Type B pancreatic cell (in vitro differentiated cells): ENCODE measurements at regions not wholly inside any gene's neighbourhood (a gene's known extent, or its start where the extent isn't known, plus 50 kb on each side); places are given as distances from the start of the nearest gene placed in this dataset.
"Not testable (repeated sequence)": the region's sequence is repeated elsewhere in the genome, so short reads cannot be mapped to it uniquely, and the experiment has no call there.

ENCODE experiments used
- DNase-seq: peaks from one replicate; pipeline ENCODE4 v3.0.0; 2021; ENCODE audit warnings: mixed read lengths; ENCODE audit not compliant: unreplicated experiment; ENCODE audit errors: extremely low spot score
- H3K27ac Mint-ChIP-seq: 2 replicates; pipeline ENCODE4 v1.8.0; 2021; ENCODE audit warnings: mild to moderate bottlenecking, mixed read lengths
- H3K27me3 Mint-ChIP-seq: 2 replicates; pipeline ENCODE4 v1.8.0; 2021; ENCODE audit warnings: mixed read lengths
- H3K36me3 Mint-ChIP-seq: 2 replicates; pipeline ENCODE4 v1.8.0; 2021; ENCODE audit warnings: mixed read lengths
- H3K4me1 Mint-ChIP-seq: one replicate; pipeline ENCODE4 v1.8.0; 2021; ENCODE audit warnings: mixed read lengths; ENCODE audit not compliant: unreplicated experiment
- H3K4me3 Mint-ChIP-seq: 2 replicates; pipeline ENCODE4 v1.8.0; 2021; ENCODE audit warnings: mild to moderate bottlenecking, mixed read lengths
- H3K9me3 Mint-ChIP-seq: 2 replicates; pipeline ENCODE4 v1.8.0; 2021; ENCODE audit warnings: mixed read lengths
- TF ChIP-seq, protein P1 (sequence below): fragments of 200-600 bp; sonication (generic); conservative IDR thresholded peaks from 2 replicates; pipeline ENCODE4 v1.5.0; 2021; ENCODE audit warnings: antibody characterized with exemption, mild to moderate bottlenecking

DNA sequence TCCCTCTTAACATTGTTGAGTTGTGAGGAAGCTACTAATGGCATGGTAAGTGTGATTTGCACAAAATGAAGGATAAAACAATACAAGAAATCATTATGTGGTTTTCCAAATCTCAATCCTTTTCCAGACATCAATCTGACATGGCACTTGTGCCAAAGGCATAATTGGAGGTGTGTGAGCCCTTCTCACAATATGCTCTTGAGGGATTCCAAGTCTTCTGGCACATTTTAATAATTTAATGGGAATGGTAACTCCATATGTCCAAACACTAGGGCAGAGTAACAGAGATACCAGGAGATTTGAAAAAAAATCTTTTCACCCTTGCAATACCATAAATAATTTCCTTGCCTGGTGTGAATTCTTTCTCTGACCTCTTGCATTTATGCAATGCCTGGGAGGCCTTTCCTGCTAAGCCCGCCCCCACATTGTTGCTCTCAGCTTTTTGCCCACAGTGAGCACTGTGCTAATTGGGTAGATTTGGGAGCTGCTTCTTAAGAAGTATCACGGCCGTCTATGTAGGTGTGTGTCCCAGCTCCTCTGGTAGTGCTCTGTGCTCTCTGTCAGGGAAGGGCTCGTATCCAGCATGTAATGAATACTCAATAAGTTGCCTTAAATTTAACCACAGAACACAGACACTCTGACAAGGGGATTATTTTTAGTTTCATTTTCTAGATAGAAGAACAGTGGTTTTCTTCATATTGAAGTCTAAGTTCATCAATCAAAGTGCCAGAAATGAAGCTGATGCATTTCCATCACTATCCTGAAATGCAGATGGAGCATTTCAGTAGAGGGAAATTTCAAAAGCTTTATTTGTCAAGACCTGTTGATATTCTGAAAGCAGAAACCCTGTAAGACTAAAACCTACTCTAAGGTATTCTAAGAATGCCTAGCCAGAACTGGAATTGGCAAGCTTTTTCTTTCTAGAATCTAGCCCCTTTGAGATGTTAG lies 54.4 kb upstream of the CEP85L start:
- TF ChIP-seq, protein P1, sequence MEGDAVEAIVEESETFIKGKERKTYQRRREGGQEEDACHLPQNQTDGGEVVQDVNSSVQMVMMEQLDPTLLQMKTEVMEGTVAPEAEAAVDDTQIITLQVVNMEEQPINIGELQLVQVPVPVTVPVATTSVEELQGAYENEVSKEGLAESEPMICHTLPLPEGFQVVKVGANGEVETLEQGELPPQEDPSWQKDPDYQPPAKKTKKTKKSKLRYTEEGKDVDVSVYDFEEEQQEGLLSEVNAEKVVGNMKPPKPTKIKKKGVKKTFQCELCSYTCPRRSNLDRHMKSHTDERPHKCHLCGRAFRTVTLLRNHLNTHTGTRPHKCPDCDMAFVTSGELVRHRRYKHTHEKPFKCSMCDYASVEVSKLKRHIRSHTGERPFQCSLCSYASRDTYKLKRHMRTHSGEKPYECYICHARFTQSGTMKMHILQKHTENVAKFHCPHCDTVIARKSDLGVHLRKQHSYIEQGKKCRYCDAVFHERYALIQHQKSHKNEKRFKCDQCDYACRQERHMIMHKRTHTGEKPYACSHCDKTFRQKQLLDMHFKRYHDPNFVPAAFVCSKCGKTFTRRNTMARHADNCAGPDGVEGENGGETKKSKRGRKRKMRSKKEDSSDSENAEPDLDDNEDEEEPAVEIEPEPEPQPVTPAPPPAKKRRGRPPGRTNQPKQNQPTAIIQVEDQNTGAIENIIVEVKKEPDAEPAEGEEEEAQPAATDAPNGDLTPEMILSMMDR: no peak
- Mint-ChIP-seq H3K27ac (peak overlapping the region; percentile 43), H3K36me3 (no peaks in the 10 kb centered on the region), H3K9me3 (no peaks in the 10 kb centered on the region), H3K27me3 (no peaks in the 10 kb centered on the region), H3K4me1 (peaks cover 35% of the 10 kb centered on the region), H3K4me3 (peak overlapping the region; percentile 58)
- DNase-seq: no peak

DNA sequence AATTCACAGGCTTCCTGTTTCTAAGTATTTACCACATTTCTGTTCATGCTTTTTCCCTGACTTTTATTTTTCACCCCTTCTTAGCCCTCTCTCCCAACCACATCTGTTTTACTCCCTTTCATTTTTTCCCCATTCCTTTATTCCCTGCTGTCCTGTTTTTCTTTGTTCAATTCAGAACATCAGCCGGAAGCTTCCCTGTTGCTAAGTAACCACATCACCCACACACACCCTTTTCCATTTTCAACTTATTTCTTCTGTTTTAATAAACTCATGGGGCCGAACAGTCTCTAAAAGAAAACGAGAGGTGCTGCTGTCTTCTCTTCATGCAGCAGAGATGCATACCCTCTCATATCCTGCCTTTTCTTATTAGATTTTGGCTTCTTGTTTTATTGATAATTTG lies 53.5 kb upstream of the CEP85L start:
- H3K4me3 Mint-ChIP-seq: peak overlapping the region; percentile 5
- H3K27ac Mint-ChIP-seq: peak overlapping the region; percentile 64
- no peaks in the 10 kb centered on the region for H3K36me3 Mint-ChIP-seq
- peaks cover 32% of the 10 kb centered on the region for H3K4me1 Mint-ChIP-seq
- no peaks in the 10 kb centered on the region for H3K27me3 Mint-ChIP-seq
- no peak for DNase-seq
- TF ChIP-seq, protein P1: no peak
- no peaks in the 10 kb centered on the region for H3K9me3 Mint-ChIP-seq

DNA sequence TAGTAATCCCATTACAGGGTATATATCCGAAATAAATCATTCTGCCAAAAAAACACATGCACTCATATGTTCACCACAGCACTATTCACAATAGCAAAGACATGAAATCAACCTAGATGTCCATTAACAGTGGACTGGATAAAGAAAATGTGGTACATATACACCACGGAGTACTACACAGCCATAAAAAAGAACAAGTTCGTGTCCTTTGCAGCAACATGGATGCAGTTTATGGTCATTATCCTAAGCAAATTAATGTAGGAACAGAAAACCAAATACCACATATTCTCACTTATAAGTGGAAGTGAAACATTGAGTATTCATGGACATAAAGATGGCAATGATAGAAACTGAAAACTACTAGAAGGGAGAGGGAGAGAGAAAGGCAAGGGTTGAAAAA lies 49.9 kb upstream of the CEP85L start:
- not testable (repeated sequence) for H3K36me3 Mint-ChIP-seq, H3K27me3 Mint-ChIP-seq, H3K9me3 Mint-ChIP-seq, H3K4me3 Mint-ChIP-seq, DNase-seq, H3K27ac Mint-ChIP-seq
- peaks cover 15% of the 10 kb centered on the region for H3K4me1 Mint-ChIP-seq
